Breast epithelium (tissue), 3 donors: ENCODE measurements at regions not wholly inside any gene's neighbourhood (a gene's known extent, or its start where the extent isn't known, plus 50 kb on each side); places are given as distances from the start of the nearest gene placed in this dataset.

Source experiments
- CTCF ChIP-seq, 3 donors: fragments of 450-650 bp; IDR thresholded peaks; one replicate each; pipeline ENCODE4 v1.5.1; 2016 to 2017; ENCODE audit warnings: antibody characterized with exemption in 3 of 3, mild to moderate bottlenecking in 3 of 3, moderate library complexity in 3 of 3
- POLR2A ChIP-seq: fragments of 450-650 bp; IDR thresholded peaks from one replicate; pipeline ENCODE4 v1.6.1; 2016; ENCODE audit warnings: antibody characterized with exemption, mild to moderate bottlenecking, moderate library complexity

GRCh38 chr11:113618360-113618759 lies 87.7 kb downstream of the TMPRSS5 start:
- TF ChIP-seq POLR2A (no peak), CTCF (IDR thresholded peaks at IDR 0.05) (no peak)
